ENCODE measurements at regions not wholly inside any gene's neighbourhood (a gene's known extent, or its start where the extent isn't known, plus 50 kb on each side); places are given as distances from the start of the nearest gene placed in this dataset.

DNA sequence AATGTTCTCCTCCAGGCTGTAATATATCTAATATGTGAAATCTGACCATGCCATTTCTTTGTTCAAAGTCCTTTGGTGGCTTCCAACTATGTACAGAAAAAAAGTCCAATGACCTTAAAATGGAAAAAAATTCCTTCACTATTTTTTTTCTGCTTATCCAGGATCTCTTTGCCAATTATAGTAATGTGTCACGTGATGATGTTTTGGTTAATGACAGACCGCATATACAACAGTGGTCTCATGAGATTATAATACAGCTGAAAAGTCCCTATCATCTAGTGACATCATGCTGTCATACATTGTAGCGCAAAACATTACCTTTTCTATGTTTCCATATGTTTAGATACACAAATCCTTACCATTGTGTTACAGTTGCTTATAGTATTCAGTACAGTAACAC, 477.6 kb downstream of the TMEM232 start:
- TF ChIP-seq, protein P1, sequence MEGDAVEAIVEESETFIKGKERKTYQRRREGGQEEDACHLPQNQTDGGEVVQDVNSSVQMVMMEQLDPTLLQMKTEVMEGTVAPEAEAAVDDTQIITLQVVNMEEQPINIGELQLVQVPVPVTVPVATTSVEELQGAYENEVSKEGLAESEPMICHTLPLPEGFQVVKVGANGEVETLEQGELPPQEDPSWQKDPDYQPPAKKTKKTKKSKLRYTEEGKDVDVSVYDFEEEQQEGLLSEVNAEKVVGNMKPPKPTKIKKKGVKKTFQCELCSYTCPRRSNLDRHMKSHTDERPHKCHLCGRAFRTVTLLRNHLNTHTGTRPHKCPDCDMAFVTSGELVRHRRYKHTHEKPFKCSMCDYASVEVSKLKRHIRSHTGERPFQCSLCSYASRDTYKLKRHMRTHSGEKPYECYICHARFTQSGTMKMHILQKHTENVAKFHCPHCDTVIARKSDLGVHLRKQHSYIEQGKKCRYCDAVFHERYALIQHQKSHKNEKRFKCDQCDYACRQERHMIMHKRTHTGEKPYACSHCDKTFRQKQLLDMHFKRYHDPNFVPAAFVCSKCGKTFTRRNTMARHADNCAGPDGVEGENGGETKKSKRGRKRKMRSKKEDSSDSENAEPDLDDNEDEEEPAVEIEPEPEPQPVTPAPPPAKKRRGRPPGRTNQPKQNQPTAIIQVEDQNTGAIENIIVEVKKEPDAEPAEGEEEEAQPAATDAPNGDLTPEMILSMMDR (IDR thresholded peaks at IDR 0.05) = no peak
- Mint-ChIP-seq H3K27me3 (ENCODE audit: insufficient read depth) (no peaks in the 10 kb centered on the region; the same call in 1 of the 2 replicates), H3K4me1 (ENCODE audit: low read depth) (no peaks in the 10 kb centered on the region), H3K36me3 (ENCODE audit: low read depth) (no peaks in the 10 kb centered on the region), H3K4me3 (no peak overlapping the region), H3K9me3 (peaks cover 27% of the 10 kb centered on the region), H3K27ac (no peak overlapping the region)
- DNase-seq = no peak

DNA sequence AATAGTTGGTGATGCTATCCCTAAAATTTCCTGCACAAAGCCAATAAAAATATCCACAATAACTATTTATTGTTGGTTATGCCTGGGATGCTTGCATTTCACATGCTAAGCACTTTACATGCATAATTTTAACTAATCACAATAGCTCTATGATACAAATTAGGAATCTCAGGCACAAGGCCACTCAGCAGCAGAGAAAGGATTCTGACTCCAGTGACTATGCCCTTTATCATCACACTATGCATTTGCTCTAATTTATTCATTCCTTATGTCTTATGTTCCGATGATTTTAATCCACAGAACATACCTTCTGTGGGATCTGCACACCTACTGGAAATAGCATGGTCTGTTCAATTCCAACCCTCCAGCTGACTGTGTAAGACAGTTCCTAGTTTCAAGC, 476.1 kb downstream of the TMEM232 start:
- Mint-ChIP-seq H3K36me3 (ENCODE audit: low read depth) (no peaks in the 10 kb centered on the region), H3K4me3 (no peak overlapping the region), H3K9me3 (peaks cover 25% of the 10 kb centered on the region), H3K27ac (no peak overlapping the region), H3K4me1 (ENCODE audit: low read depth) (no peaks in the 10 kb centered on the region), H3K27me3 (ENCODE audit: insufficient read depth) (no peaks in the 10 kb centered on the region; the same call in 1 of the 2 replicates)
- no peak for DNase-seq
- TF ChIP-seq, protein P1 (IDR thresholded peaks at IDR 0.05) = no peak

DNA sequence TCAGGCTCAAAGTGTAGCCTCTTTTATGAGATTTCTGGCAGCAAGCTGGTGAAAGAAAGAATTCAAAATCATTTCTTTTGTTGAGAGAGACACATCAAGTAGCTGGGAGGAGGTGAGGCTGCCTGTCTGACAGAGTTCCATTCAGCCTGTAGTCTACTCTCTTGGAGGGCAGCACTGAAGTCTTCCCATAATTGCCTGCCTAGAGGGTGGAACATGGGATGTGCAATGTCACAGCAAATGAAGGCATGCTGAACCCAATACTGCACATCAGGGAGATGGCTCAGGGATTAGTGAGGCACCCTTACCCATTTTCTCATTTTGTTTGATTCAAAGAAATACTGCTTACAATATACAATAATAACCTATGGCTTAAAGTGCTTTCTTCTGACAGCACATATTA, 475.7 kb downstream of the TMEM232 start:
- DNase-seq = no peak
- peaks cover 23% of the 10 kb centered on the region for H3K9me3 Mint-ChIP-seq
- no peaks in the 10 kb centered on the region for H3K36me3 Mint-ChIP-seq (ENCODE audit: low read depth)
- H3K4me3 Mint-ChIP-seq = no peak overlapping the region
- no peak overlapping the region for H3K27ac Mint-ChIP-seq
- H3K4me1 Mint-ChIP-seq (ENCODE audit: low read depth) = no peaks in the 10 kb centered on the region
- H3K27me3 Mint-ChIP-seq (ENCODE audit: insufficient read depth) = no peaks in the 10 kb centered on the region; the same call in 1 of the 2 replicates
- TF ChIP-seq, protein P1 (IDR thresholded peaks at IDR 0.05) = no peak

DNA sequence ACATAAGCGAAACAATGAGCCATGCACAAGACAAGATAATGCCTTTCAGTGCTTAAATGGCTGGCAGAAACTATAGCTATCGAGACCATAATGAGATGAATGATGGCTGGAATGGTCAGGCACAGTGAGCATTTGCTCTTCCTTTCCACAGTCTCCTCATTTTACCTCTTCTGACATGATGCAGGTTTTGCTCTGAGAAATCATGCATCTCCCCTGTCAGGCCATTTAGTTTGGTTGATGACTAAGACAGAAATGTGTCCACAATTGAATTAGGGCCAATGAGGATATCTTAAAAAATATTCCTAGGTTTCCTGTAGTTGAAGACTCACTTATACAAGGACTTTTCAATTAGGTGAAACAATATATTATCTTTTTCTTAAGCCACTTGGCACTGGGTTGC, 475.1 kb downstream of the TMEM232 start:
- no peak for DNase-seq
- Mint-ChIP-seq H3K27me3 (ENCODE audit: insufficient read depth) (no peaks in the 10 kb centered on the region; the same call in 1 of the 2 replicates), H3K4me3 (no peak overlapping the region), H3K9me3 (peaks cover 23% of the 10 kb centered on the region), H3K27ac (no peak overlapping the region), H3K4me1 (ENCODE audit: low read depth) (no peaks in the 10 kb centered on the region), H3K36me3 (ENCODE audit: low read depth) (no peaks in the 10 kb centered on the region)
- TF ChIP-seq, protein P1 (IDR thresholded peaks at IDR 0.05) = no peak

DNA sequence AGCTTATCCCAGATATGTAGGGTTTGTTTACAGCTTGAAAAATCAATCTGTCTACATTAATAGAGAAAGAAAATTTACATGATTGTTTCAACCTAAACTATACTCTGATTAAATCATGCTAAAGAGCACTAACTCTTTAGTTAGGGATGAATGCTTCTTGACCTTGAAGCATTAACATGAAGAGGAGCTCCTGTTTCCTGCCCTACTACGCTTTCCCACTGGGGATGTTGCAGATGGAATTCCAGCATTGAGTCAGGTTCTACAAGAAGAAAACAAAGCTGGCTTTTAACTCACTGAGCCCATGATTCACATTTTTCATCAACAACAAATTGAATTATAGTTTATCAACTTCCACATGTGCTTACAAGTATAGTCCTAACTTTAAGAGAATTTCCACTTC, 471.3 kb downstream of the TMEM232 start:
- no peak for DNase-seq
- peaks cover 18% of the 10 kb centered on the region for H3K9me3 Mint-ChIP-seq
- TF ChIP-seq, protein P1 (IDR thresholded peaks at IDR 0.05) = no peak
- H3K27ac Mint-ChIP-seq = no peak overlapping the region
- H3K4me1 Mint-ChIP-seq (ENCODE audit: low read depth) = no peaks in the 10 kb centered on the region
- no peak overlapping the region for H3K4me3 Mint-ChIP-seq
- no peaks in the 10 kb centered on the region for H3K27me3 Mint-ChIP-seq (ENCODE audit: insufficient read depth)
- no peaks in the 10 kb centered on the region for H3K36me3 Mint-ChIP-seq (ENCODE audit: low read depth)

DNA sequence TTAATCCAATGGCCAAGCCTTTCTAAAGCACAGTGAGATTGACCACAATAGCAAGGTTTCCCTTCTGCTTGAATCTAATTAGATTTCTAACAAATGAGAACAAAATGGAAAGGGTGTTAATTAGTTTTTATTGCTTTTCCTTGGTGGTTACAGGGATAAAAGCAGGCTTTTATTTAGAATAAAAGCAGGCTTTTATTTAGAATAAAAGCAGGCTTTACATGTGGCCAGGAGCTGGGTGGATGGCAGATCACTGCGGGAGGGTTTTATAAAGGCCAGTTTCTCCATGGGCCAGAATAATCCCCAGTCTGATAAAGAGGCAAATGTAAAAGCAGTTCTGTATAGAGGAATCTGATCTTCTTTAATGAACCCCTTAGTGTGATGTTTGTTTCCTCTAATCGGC, 470.2 kb downstream of the TMEM232 start:
- TF ChIP-seq, protein P1 (IDR thresholded peaks at IDR 0.05) = no peak
- no peak for DNase-seq
- Mint-ChIP-seq H3K9me3 (peaks cover 22% of the 10 kb centered on the region), H3K36me3 (ENCODE audit: low read depth) (no peaks in the 10 kb centered on the region), H3K27ac (no peak overlapping the region), H3K4me3 (no peak overlapping the region), H3K27me3 (ENCODE audit: insufficient read depth) (peaks cover 1% of the 10 kb centered on the region; the same call in 1 of the 2 replicates), H3K4me1 (ENCODE audit: low read depth) (no peaks in the 10 kb centered on the region)

Data from HFFc6 (cell line).